GM21381 (cell line): ENCODE measurements at regions not wholly inside any gene's neighbourhood (a gene's known extent, or its start where the extent isn't known, plus 50 kb on each side); places are given as distances from the start of the nearest gene placed in this dataset.
"Not testable (repeated sequence)": the region's sequence is repeated elsewhere in the genome, so short reads cannot be mapped to it uniquely, and the experiment has no call there.

Experiments used
- ATAC-seq: cut with Tn5 transposase; IDR thresholded peaks from one replicate; pipeline ENCODE4 v1.9.1; 2021; ENCODE audit warnings: mild to moderate bottlenecking, moderate library complexity; ENCODE audit not compliant: unreplicated experiment

DNA sequence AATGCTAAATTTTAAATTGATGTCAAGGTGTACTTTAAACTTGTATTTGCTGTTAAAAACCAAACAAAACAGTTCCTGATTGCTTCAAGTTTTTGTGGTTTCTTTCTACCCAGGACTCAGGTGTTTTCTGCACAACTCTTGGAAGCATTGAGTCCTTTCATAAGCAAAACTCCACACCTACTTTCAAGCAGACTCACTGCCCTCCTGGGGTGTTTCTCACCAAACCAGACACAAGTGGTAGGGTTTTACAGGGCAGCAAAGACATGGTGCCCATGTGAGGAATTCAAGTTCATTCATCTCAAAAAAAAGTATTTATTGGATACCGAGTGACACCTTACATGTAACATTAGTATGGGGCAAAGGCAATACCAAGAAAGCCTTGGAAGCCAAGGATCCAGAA is 146.7 kb upstream of the BNIP2 start:
- ATAC-seq: no peak

DNA sequence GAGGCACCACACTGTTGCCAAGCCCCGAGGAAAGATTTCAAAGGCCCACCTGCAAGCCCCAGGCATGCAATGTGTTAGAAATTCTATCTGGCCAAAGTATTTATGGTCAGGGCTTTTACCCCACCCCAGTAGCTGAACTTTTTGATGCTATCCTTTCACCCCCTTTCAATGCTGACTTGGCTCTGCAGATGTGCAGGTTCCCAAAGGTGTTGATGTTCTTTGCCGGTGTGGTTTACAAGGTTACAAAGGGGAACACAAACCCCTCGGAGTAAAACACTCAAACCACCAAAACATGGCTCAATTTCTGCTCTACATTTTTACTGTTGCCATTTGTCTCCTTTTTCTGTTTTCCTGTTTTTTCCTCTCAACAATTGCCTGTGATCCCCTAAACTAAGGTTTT is 145.4 kb upstream of the BNIP2 start:
- no peak for ATAC-seq

DNA sequence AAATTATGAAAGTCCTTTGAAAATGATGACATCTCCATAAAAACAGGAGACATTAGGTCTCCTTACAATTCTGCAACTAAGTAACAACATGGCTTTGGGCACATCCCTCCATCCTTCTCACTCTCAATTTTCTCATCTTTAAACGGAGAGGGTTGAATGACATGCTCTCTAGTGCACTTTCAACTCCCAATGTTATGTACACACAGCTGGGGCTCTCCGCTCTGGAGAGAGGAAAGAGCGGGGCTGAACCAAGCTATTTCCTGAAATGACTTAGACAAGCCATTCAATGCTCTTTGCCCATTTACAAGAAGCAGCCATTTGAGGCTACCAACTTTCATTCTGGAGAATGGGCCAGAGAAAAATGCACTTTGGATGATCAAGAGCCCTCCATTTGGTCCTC is 144.2 kb upstream of the BNIP2 start:
- no peak for ATAC-seq

DNA sequence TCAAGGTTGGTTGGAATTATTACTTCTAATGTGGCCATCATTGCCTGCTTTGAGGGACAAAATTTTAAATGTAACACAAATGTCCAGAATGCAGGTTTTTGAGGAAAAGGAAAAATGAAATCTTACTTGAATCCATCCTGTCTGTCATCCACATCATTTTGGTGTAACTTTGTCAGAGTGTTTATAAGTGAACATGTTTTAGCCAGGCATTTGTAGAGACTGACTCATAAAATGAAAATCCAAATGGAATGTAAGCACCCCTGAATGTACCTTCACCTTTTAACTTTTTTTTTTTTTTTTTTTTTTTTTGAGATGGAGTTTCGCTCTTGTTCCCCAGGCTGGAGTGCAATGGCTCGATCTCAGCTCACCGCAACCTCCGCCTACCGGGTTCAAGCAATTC is 141.8 kb upstream of the BNIP2 start:
- ATAC-seq: no peak

DNA sequence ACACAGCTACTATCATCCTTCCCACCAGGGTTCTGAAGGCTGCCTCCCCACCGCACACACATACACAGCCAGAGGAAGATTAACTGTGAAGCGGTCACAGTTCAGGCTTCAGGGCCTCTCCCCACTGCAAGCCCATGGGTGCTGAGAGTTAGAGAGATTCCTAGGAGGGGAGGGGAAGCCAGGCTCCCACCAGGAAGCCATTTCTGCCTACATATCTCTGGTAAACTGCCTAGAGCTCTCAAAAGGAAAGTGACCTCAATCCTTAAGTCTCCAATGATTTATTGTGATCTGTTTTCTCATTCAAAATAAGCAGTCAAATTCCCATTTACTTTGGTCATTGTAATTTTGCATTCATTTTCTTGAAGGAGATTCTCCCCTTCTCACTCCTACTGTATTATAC is 141.0 kb upstream of the BNIP2 start:
- no peak for ATAC-seq

DNA sequence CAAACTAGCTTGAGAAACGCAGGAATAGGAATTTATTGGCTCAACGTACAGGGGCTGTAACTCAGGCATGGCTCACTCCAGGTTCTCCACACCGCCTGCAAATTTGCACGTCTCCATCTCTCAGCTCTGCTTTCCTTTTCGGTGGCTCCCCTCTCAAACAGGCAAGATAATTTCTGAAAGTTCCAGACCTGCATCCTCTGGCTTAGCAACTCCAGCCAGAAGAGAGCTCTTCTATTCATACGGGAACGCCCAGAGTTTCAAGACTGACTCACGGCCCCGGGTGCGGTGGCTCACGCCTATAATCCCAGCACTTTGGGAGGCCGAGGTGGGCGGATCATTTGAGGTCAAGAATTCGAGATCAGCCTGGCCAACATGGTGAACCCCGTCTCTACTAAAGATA is 139.7 kb upstream of the BNIP2 start:
- no peak for ATAC-seq

DNA sequence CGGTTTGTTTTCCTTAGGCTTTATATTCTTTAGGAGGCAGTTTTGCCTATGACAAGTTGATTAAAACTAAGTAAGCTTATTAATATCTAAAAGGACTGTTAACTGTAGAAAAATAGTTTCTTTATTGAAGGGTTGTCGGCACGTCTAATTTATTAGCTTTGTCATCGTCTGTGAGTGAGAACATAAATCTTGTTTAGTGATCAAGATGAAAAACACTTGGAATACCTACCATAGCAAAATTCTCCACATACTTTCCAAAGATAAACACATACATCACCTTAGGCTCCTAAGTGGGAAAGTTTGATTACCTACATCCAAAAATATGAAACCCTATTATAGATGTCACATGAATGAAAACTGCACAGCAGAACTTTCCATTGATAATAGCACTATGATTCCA is 139.1 kb upstream of the BNIP2 start:
- no peak for ATAC-seq

DNA sequence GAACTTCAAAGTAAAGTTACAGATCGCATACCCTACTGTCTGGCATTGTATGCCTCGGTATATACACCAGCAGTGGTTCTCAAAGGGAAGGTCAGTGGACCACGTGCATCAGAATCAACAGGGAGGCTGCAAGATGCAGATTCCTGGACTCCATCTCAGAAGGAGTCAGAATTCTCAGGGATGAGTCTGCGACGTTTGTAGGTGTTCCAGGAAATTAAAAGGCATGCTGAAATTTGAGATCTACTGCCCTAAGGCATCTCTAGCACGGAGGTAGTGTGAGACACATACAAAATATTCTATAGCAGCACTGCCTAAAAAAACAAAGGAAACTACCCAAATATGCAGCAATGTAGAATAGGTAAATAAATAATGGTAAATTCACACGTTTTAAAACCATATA is 136.8 kb upstream of the BNIP2 start:
- no peak for ATAC-seq

DNA sequence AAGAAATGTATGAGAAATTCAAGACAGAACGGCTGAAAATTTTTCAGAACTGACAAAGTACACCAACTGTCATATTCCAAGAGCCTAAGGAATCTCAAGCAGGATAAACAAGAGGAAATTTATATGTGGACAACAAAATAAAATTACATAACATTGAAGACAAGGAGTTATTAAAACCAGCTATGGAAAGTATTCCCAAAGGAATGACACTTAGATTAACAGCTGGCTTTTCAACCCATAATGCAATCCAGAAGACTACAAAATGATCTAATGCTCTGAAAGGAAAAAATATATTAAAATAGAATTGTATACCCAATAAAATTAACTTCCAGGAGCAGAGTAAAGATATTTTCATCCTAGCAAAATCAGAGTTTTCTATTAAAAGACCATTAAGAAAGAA is 132.2 kb upstream of the BNIP2 start:
- no peak for ATAC-seq

DNA sequence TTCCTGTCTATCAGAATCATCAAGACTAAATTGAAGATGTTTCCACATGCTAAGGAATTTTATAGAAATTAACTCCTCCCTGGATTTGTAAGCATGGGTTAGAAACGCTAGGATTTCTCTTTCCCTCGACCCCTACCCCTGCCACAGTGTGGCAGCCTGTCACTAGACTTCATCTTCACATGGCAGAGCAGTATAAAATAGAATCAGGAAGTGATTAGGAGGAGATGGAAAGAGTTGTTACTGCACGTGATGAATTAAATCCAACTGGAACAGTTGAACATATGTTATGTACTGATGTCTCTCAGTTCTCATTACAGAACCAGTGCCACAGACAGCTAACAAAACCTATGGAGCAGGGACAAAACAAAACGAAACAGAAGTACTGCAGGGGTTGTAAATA is 130.0 kb upstream of the BNIP2 start:
- ATAC-seq: no peak

DNA sequence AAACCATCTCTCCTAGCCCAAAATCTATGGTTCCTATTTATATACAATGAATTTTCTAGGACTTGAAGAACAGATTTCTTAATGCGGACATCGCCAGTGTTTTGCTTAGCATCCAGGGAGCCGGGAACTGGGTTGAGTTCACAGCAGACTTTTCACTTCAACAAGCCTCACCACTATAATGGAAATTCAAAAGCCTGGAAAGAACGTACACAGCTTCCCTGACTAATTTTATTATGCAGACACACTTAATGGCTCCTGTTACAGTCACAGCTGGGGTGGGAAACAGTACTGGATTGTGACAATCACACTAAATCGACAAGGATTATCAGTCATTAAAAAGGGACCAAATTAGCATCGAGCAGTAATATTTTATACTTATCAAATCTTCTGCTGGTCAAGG is 129.2 kb upstream of the BNIP2 start:
- ATAC-seq: no peak

DNA sequence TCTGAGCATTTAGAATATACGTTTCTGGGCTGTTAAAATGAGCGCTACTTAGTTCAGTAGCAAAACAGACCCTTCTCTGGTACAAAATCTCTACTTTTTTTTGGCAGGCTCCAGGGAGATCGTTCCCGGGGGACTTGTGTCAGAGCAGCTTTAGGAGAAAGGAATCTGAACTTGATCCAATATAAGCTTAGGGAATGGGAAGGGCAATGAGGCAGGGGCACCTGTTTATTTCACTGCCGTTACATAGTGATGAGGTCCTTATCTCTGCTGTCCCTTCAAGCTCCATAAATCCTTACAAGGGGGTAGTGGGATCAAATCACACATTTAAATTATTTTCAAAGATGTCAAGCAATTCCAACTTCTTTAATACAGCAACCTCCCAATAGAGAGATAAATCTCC is 128.7 kb upstream of the BNIP2 start:
- no peak for ATAC-seq

DNA sequence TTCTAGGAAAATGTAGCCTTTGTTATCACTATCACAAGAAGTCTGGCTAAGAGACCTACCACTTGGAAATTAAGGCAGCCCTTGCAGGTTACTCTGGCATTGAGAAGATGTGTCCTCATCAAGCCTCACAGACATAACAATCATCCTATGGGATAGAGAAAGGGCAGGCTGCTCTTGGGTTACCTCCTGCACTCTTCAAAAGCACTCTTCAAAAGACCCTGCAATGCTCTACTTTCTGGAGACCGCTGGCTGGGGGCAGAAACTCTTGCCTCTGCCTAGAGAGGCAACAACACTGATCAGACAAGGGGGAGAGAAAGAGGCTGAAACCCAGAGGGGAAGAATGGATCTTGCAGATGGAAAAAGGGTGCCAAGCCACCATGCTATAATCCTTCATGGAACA is 127.9 kb upstream of the BNIP2 start:
- ATAC-seq: no peak

DNA sequence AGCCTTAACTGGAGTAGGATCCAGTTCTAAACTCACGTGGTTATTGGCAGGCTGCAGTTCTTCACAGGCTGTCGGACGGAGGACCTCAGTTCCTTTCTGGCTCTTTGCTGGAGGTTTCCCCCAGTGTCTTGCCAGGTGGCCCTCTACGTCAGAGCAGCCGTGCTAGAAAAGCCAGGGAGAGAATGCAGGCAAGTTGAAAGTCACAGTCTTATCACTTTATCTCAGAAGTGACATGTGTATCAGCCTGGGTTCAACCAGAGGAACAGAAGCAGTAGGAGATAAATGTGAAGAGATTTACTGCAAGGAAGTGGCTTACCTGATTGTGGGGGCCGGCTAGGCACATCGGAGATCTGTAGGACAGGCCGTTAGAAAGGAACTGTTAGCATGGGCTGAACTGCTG is 125.3 kb upstream of the BNIP2 start:
- ATAC-seq: no peak

DNA sequence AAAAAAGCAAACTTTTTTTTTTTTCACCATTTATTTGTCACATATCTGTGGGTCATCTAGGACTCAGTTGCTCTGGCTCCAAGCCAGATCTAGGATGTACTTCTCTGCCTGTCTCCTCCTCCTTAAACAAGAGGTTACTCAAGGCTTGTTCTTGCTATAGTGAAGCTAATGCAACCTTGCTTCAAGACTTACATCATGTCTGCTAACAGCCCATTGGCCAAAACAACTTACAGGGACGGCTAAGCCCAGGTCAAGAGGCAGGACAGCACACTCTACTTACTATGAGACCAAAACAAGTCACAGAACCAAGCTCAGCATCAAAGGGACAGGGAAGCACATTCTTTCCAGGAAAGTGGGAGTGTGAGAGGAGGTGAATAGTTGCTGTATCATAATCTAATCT is 123.8 kb upstream of the BNIP2 start:
- ATAC-seq: no peak

DNA sequence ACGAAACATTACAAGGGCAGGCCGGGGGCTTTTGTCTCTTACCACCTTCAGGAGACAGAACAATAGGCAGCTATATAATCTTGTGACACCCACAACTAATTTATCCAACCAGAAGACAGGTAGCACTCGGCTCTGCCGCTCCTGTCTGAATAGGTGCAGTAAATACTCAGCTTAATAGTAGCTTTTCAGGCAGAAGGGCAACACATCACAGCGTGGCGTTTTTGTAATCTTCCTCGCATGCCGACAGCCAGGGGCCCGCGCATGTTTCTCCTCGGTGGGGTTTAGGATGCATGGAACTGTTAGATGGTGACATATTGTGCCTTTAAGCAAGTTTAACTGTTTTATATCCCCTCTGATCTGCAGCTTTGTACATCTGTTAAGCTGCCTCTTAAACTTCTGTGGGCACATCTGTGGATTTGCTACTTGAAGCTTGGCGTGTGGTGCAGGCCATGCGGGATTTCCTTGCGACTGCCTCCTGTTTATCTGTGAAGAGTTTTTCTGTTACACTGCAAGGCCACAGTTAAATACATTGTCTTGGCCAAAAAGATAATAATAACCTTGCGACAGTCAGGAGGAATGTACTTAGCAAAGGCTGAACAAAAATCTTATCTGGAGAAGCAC is 123.2 kb upstream of the BNIP2 start:
- ATAC-seq: no peak

DNA sequence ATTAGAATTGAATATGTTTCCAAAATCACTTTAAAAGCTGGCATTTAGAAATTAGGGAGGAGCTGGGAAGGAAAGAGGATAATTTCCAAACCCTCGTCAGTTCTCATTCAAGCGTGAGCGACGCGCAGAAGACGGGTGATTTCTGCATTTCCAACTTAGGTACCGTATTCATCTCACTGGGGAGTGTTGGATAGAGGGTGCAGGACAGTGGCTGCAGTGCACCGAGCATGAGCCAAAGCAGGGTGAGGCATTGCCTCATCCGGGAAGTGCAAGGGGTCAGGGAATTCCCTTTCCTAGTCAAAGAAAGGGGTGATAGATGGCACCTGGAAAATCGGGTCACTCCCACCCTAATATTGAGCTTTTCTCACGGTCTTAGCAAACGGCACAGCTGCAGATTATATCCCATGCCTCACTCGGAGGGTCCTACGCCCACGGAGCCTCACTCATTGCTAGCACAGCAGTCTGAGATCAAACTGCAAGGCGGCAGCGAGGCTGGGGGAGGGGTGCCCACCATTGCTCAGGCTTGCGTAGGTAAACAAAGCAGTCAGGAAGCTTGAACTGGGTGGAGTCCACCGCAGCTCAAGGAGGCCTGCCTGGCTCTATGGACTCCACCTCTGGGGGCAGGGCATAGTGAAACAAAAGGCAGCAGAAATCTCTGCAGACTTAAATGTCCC is 114.3 kb upstream of the BNIP2 start:
- not testable (repeated sequence) for ATAC-seq

DNA sequence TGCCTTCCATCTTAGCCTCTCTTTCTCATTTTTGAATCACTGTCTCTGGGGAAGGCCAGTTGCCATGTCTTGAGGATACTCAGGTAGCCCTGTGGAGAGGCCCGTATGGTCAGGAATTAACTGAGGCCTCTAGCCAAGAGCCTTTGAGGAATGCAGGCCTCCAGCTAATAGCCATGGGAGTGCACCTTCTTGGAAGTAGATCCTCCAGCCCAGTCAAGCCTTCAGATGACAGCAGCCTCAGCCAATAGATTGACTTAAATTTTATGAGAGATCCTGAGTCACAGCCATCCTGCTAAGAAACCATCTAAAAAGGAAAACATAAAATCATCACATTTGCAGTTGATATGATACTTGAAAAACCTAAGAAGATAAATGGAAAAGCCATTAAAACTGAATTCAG is 112.5 kb upstream of the BNIP2 start:
- no peak for ATAC-seq

DNA sequence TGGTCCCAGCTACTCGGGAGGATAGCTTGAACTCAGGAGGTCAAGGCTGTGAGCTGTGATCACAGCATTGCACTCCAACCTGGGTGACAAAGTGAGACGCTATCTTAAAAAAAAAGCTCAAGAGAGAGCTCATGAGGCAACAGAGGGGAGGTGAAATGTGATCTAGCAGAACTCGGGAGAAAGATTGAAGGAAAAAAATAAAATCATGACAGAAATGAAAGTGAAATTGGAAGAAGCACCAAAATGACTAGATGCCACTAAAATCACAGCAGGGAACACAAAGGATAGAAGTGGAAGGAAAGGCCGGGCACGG is 109.4 kb upstream of the BNIP2 start:
- ATAC-seq: no peak

DNA sequence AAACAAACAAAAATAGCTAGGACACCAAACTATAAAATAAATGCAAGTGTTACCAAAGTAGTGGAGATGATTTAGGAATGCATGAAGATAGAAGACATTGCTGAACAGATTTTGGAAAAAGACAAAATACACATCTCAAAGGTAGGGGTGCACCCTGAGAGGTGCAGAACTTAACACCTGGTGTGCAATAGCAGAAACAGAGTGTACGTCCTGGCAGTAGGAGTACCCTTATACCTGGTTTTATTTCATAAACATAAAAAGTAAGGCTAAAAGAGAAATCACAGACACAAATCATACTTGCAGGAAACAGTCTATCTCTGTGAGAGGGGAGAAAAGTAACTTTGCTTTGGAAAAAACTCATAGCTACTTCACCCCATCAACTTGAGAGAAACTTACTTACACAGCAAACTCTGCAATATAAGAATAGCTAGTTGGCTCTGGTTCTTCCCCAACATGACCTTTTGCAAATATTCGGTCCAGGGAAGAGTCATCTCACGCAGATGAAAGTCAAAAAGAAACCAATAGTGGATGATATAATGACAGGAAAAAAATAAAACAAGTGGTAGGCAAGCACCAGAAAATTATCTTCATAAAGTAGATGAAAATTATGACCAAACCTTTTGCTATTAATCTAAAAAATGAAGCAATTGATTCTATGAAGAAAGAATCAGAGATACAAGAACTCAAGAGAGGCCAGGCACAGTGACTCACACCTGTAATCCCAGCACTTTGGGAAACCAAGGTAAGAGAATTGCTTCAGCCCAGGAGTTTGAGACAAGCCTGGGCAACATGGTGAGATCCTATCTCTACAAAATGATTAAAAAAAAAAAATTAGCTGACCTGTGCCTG is 108.9 kb upstream of the BNIP2 start:
- ATAC-seq: no peak

DNA sequence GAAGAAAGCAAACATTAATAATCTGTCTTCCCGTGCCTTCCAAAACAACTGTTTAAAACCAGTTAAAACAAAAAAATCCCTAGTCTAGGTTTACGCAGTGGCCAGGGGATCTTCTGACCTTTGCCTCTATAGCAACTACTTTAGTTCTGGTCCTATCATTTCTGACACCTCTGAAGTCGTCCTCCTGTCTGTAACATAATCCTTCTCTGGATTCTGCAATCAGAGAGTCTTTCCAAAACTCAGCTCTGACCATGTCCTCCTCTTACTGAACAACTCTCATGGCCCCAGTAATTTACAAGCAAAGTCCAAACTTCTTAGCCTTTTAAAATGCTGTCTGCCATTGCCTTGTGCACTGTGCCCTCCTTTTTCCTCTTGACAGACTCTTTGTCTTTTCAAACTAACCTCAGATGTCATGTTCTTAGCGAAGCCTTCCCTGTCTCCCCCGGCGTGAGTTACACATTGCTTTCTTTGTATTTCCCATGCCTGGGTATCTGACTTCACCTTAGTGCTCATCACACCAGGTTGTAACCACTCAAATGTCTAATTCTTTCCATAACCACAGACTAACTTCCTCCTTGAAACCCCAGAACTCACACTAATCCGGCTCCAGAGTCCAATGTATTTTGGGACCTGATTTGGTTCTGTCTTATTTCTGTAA is 105.2 kb upstream of the BNIP2 start:
- ATAC-seq: no peak

DNA sequence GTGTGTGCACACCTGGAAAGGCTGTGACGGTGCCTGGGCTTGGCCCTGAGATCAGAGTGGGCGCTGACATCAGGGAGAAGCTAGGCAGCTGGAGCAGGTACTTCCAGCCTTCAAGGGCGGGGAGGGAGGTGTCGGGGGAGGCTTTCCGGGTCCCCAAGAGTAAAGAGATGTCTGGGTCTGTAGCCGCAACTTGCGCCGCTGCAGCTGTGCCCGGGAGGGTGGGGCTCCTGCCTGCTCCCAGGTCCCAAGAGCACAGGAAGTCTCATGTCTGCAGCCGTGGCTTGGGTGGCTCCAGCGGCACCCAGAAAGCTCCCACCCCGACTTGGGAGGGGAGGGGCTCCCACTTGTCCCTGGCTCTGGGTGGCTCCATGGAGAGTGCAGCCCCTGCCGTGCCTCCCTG is 103.2 kb upstream of the BNIP2 start:
- no peak for ATAC-seq
